ENCODE measurements at regions not wholly inside any gene's neighbourhood (a gene's known extent, or its start where the extent isn't known, plus 50 kb on each side); places are given as distances from the start of the nearest gene placed in this dataset.

- H3K27ac ChIP-seq = no peak overlapping the region
- DNase-seq (ENCODE audit: low spot score in 2 of 2) = no peak
- H3K9me3 ChIP-seq = no peaks in the 10 kb centered on the region
- H3K4me1 ChIP-seq = no peaks in the 10 kb centered on the region
- H3K27me3 ChIP-seq = no peaks in the 10 kb centered on the region
- no peaks in the 10 kb centered on the region for H3K36me3 ChIP-seq
- intact Hi-C loops (cut with DNase I; ENCODE audit: low total_unique reads) = no loop called here
- no peak overlapping the region for H3K4me3 ChIP-seq
- TF ChIP-seq CTCF (IDR thresholded peaks at IDR 0.05) (no peak), POLR2A (IDR thresholded peaks at IDR 0.05) (no peak), POLR2AphosphoS5 (IDR thresholded peaks at IDR 0.05) (no peak)
These were observed 88.4 kb upstream of the SLC34A2 start for GRCh38 chr4:25567253-25567652.

GRCh38 chr4:25569716-25570115 lies 85.9 kb upstream of the SLC34A2 start:
- TF ChIP-seq POLR2A (IDR thresholded peaks at IDR 0.05) (no peak), POLR2AphosphoS5 (IDR thresholded peaks at IDR 0.05) (no peak), CTCF (IDR thresholded peaks at IDR 0.05) (no peak)
- DNase-seq (ENCODE audit: low spot score in 2 of 2) = no peak
- no peaks in the 10 kb centered on the region for H3K4me1 ChIP-seq
- intact Hi-C loops (cut with DNase I; ENCODE audit: low total_unique reads) = no loop called here
- H3K9me3 ChIP-seq = no peaks in the 10 kb centered on the region
- no peaks in the 10 kb centered on the region for H3K36me3 ChIP-seq
- no peak overlapping the region for H3K4me3 ChIP-seq
- no peak overlapping the region for H3K27ac ChIP-seq
- no peaks in the 10 kb centered on the region for H3K27me3 ChIP-seq

GRCh38 chr4:25575611-25576010 lies 80.0 kb upstream of the SLC34A2 start:
- DNase-seq (ENCODE audit: low spot score in 2 of 2) = no peak
- no peaks in the 10 kb centered on the region for H3K27me3 ChIP-seq
- no peaks in the 10 kb centered on the region for H3K36me3 ChIP-seq
- intact Hi-C loops (cut with DNase I; ENCODE audit: low total_unique reads) = no loop called here
- H3K4me3 ChIP-seq = no peak overlapping the region
- TF ChIP-seq CTCF (IDR thresholded peaks at IDR 0.05) (no peak), POLR2A (IDR thresholded peaks at IDR 0.05) (no peak), POLR2AphosphoS5 (IDR thresholded peaks at IDR 0.05) (no peak)
- H3K4me1 ChIP-seq = no peaks in the 10 kb centered on the region
- H3K9me3 ChIP-seq = no peaks in the 10 kb centered on the region
- H3K27ac ChIP-seq = no peak overlapping the region

GRCh38 chr4:25578432-25578831 lies 77.2 kb upstream of the SLC34A2 start:
- intact Hi-C loops (cut with DNase I; ENCODE audit: low total_unique reads) = no loop called here
- no peak overlapping the region for H3K4me3 ChIP-seq
- H3K27me3 ChIP-seq = no peaks in the 10 kb centered on the region
- no peaks in the 10 kb centered on the region for H3K9me3 ChIP-seq
- DNase-seq (ENCODE audit: low spot score in 2 of 2) = no peak
- TF ChIP-seq POLR2AphosphoS5 (IDR thresholded peaks at IDR 0.05) (no peak), POLR2A (IDR thresholded peaks at IDR 0.05) (no peak), CTCF (IDR thresholded peaks at IDR 0.05) (no peak)
- no peaks in the 10 kb centered on the region for H3K4me1 ChIP-seq
- H3K27ac ChIP-seq = no peak overlapping the region
- no peaks in the 10 kb centered on the region for H3K36me3 ChIP-seq

GRCh38 chr4:25580633-25581467 lies 74.8 kb upstream of the SLC34A2 start:
- TF ChIP-seq POLR2AphosphoS5 (IDR thresholded peaks at IDR 0.05) (no peak), CTCF (IDR thresholded peaks at IDR 0.05) (no peak), POLR2A (IDR thresholded peaks at IDR 0.05) (no peak)
- no peak for DNase-seq (ENCODE audit: low spot score in 2 of 2)
- Histone ChIP-seq H3K4me3 (no peak overlapping the region), H3K27me3 (no peaks in the 10 kb centered on the region), H3K4me1 (no peaks in the 10 kb centered on the region), H3K9me3 (no peaks in the 10 kb centered on the region), H3K36me3 (no peaks in the 10 kb centered on the region), H3K27ac (no peak overlapping the region)
- intact Hi-C loops (cut with DNase I; ENCODE audit: low total_unique reads) = no loop called here

Measured in breast epithelium (tissue), 4 donors.